CD8-positive, alpha-beta memory T cell (primary cell): ENCODE measurements at regions not wholly inside any gene's neighbourhood (a gene's known extent, or its start where the extent isn't known, plus 50 kb on each side); places are given as distances from the start of the nearest gene placed in this dataset.

Source experiments
- CTCF ChIA-PET: fragments of 350-600 bp; sonication (Branson Sonifier 250); formaldehyde crosslinking; loops from one replicate; lab custom pipeline; 2021; ENCODE audit warnings: antibody characterized with exemption; lab: Charles Lee
- POLR2A ChIA-PET: fragments of 350-600 bp; sonication (Branson Sonifier 250); formaldehyde crosslinking; loops from one replicate; lab custom pipeline; 2021; ENCODE audit warnings: antibody characterized with exemption; lab: Charles Lee
- DNase-seq, 5 donors: peaks; one replicate each; pipeline versions ENCODE4 v3.0.0 to v3.0.0-alpha.2; 2020 to 2022; ENCODE audit warnings: mixed read lengths in 1 of 5
- H3K27ac ChIP-seq: one replicate; pipeline ENCODE4 v1.7.0; 2013; ENCODE audit warnings: low read depth, mild to moderate bottlenecking, low read length, moderate library complexity
- H3K27me3 ChIP-seq: 2 replicates; pipeline ENCODE4 v1.7.0; 2013; ENCODE audit warnings: low read length, mild to moderate bottlenecking; ENCODE audit not compliant: insufficient read depth, poor library complexity, severe bottlenecking
- H3K36me3 ChIP-seq: 2 replicates; pipeline ENCODE4 v1.7.0; 2013; ENCODE audit warnings: mild to moderate bottlenecking, low read length, moderate library complexity; ENCODE audit not compliant: insufficient read depth
- H3K4me1 ChIP-seq: 2 replicates; pipeline ENCODE4 v1.7.0; 2013; ENCODE audit warnings: mild to moderate bottlenecking, low read length, moderate library complexity; ENCODE audit not compliant: insufficient read depth
- H3K4me3 ChIP-seq: 2 replicates; pipeline ENCODE4 v1.7.0; 2013; ENCODE audit warnings: mild to moderate bottlenecking, low read length
- H3K9me3 ChIP-seq: 2 replicates; pipeline ENCODE4 v1.7.0; 2013; ENCODE audit warnings: mild to moderate bottlenecking, low read length
- H3K27ac Mint-ChIP-seq, 8 donors: one replicate each; pipeline ENCODE4 v1.8.0; 2020 to 2021; ENCODE audit warnings: mixed read lengths in 8 of 8, mild to moderate bottlenecking in 6 of 8, inconsistent platforms in 3 of 8, moderate library complexity in 3 of 8
- H3K27me3 Mint-ChIP-seq, 2 donors: one replicate each; pipeline ENCODE4 v1.8.0; 2020 to 2021; ENCODE audit warnings: mixed read lengths in 2 of 2, mild to moderate bottlenecking in 1 of 2, moderate library complexity in 1 of 2
- H3K36me3 Mint-ChIP-seq, 3 donors: one replicate each; pipeline ENCODE4 v1.8.0; 2020 to 2021; ENCODE audit warnings: mixed read lengths in 3 of 3, inconsistent platforms in 1 of 3, mild to moderate bottlenecking in 1 of 3
- H3K4me1 Mint-ChIP-seq, 3 donors: one replicate each; pipeline ENCODE4 v1.8.0; 2020 to 2021; ENCODE audit warnings: mixed read lengths in 3 of 3, inconsistent platforms in 1 of 3, mild to moderate bottlenecking in 1 of 3
- H3K4me3 Mint-ChIP-seq, 7 donors: one replicate each; pipeline ENCODE4 v1.8.0; 2020 to 2021; ENCODE audit warnings: mixed read lengths in 7 of 7, mild to moderate bottlenecking in 6 of 7, moderate library complexity in 4 of 7, inconsistent platforms in 2 of 7
- H3K9me3 Mint-ChIP-seq, 5 donors: one replicate each; pipeline ENCODE4 v1.8.0; 2020 to 2022; ENCODE audit warnings: mixed read lengths in 5 of 5, mild to moderate bottlenecking in 3 of 5, moderate library complexity in 2 of 5, inconsistent platforms in 1 of 5

GRCh38 chr9:117523531-117524153, 108.8 kb upstream of the ASTN2 start:
- Histone ChIP-seq H3K27ac (no peak overlapping the region), H3K36me3 (no peaks in the 10 kb centered on the region), H3K9me3 (no peaks in the 10 kb centered on the region), H3K27me3 (no peaks in the 10 kb centered on the region), H3K4me3 (no peak overlapping the region), H3K4me1 (no peaks in the 10 kb centered on the region)
- POLR2A ChIA-PET, result no interaction called here
- no peak overlapping the region for H3K4me3 Mint-ChIP-seq
- H3K9me3 Mint-ChIP-seq, result peaks cover 2 to 16% (median 4%) of the 10 kb centered on the region in 5 donors
- CTCF ChIA-PET, result no interaction called here
- H3K27me3 Mint-ChIP-seq, result peaks cover 0 to 2% of the 10 kb centered on the region in 2 donors
- H3K27ac Mint-ChIP-seq, result no peak overlapping the region
- H3K36me3 Mint-ChIP-seq, result no peaks in the 10 kb centered on the region
- no peak for DNase-seq
- H3K4me1 Mint-ChIP-seq, result no peaks in the 10 kb centered on the region

DNA sequence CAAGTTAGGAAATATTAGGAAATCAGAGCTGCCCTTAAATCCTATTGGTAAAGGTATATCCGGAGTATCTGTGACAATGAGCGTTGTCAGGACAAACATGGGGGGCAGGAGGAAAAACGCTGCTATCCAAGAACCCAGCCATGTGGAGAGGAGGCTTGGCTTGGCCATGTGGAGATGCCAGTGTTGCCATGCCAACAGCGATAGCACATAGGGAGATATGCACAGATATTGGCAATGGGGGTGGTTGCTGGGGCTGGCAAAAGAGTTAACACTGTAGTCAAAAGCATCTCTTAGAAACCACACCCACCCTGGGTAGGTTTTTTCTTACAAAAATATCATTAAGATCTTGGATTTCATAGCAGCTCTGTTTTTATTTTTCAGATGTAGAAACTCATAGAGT, 106.4 kb upstream of the ASTN2 start:
- no peak for DNase-seq
- H3K36me3 ChIP-seq, result no peaks in the 10 kb centered on the region
- H3K4me3 ChIP-seq, result no peak overlapping the region
- Mint-ChIP-seq H3K27me3 (peaks cover 0 to 2% of the 10 kb centered on the region in 2 donors), H3K36me3 (no peaks in the 10 kb centered on the region), H3K4me1 (no peaks in the 10 kb centered on the region), H3K4me3 (no peak overlapping the region), H3K27ac (no peak overlapping the region), H3K9me3 (peaks cover 2 to 27% (median 4%) of the 10 kb centered on the region in 5 donors)
- no peaks in the 10 kb centered on the region for H3K4me1 ChIP-seq
- ChIA-PET POLR2A (no interaction called here), CTCF (no interaction called here)
- H3K9me3 ChIP-seq, result no peaks in the 10 kb centered on the region
- H3K27me3 ChIP-seq, result no peaks in the 10 kb centered on the region
- H3K27ac ChIP-seq, result no peak overlapping the region

- Mint-ChIP-seq H3K27ac (no peak overlapping the region), H3K4me3 (no peak overlapping the region), H3K4me1 (no peaks in the 10 kb centered on the region), H3K36me3 (no peaks in the 10 kb centered on the region), H3K9me3 (peaks cover 0 to 13% (median 4%) of the 10 kb centered on the region in 5 donors), H3K27me3 (peaks cover 0 to 2% of the 10 kb centered on the region in 2 donors)
- Histone ChIP-seq H3K36me3 (no peaks in the 10 kb centered on the region), H3K9me3 (no peaks in the 10 kb centered on the region), H3K4me1 (no peaks in the 10 kb centered on the region), H3K27ac (no peak overlapping the region), H3K4me3 (no peak overlapping the region), H3K27me3 (no peaks in the 10 kb centered on the region)
- DNase-seq, result no peak
- ChIA-PET CTCF (no interaction called here), POLR2A (no interaction called here)
These were observed 102.1 kb upstream of the ASTN2 start for GRCh38 chr9:117516676-117517632.

GRCh38 chr9:117511852-117512481, 97.1 kb upstream of the ASTN2 start:
- Histone ChIP-seq H3K4me3 (no peak overlapping the region), H3K27me3 (no peaks in the 10 kb centered on the region), H3K36me3 (no peaks in the 10 kb centered on the region), H3K27ac (no peak overlapping the region), H3K9me3 (no peaks in the 10 kb centered on the region), H3K4me1 (no peaks in the 10 kb centered on the region)
- Mint-ChIP-seq H3K4me1 (no peaks in the 10 kb centered on the region), H3K4me3 (no peak overlapping the region), H3K9me3 (peaks cover 2 to 7% (median 3%) of the 10 kb centered on the region in 5 donors), H3K27me3 (no peaks in the 10 kb centered on the region), H3K36me3 (no peaks in the 10 kb centered on the region), H3K27ac (no peak overlapping the region)
- POLR2A ChIA-PET, result no interaction called here
- no peak for DNase-seq
- CTCF ChIA-PET, result no interaction called here

DNA sequence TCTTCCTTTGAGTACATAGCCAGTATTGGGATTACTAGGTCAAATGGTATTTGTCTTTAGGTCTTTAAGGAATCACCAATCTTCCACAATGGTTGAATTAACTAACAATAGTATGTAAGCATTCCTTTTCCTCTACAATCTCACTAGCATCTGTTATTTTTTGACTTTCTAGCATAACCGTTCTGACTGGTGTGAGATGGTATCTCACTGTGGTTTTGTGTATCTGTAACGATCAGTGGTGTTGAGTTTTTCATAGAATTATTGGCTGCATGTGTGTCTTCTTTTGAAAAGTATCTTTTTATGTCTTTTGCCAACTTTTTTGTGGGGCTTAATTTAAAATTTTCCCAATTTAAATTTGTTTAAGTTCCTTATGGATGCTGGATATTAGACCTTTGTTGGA, 81.5 kb upstream of the ASTN2 start:
- ChIA-PET POLR2A (no interaction called here), CTCF (no interaction called here)
- H3K9me3 Mint-ChIP-seq, result peaks cover 0 to 4% (median 2%) of the 10 kb centered on the region in 5 donors
- no peaks in the 10 kb centered on the region for H3K27me3 ChIP-seq
- no peaks in the 10 kb centered on the region for H3K4me1 ChIP-seq
- H3K27ac Mint-ChIP-seq, result no peak overlapping the region
- H3K9me3 ChIP-seq, result no peaks in the 10 kb centered on the region
- H3K4me3 Mint-ChIP-seq, result no peak overlapping the region
- no peak overlapping the region for H3K4me3 ChIP-seq
- H3K27me3 Mint-ChIP-seq, result no peaks in the 10 kb centered on the region
- no peaks in the 10 kb centered on the region for H3K36me3 ChIP-seq
- H3K4me1 Mint-ChIP-seq, result no peaks in the 10 kb centered on the region
- no peak for DNase-seq
- H3K36me3 Mint-ChIP-seq, result no peaks in the 10 kb centered on the region
- no peak overlapping the region for H3K27ac ChIP-seq

GRCh38 chr9:117494401-117495090, 79.7 kb upstream of the ASTN2 start:
- no peaks in the 10 kb centered on the region for H3K4me1 Mint-ChIP-seq
- no peak overlapping the region for H3K27ac Mint-ChIP-seq
- Histone ChIP-seq H3K27ac (no peak overlapping the region), H3K27me3 (no peaks in the 10 kb centered on the region), H3K4me3 (no peak overlapping the region), H3K36me3 (no peaks in the 10 kb centered on the region), H3K4me1 (no peaks in the 10 kb centered on the region), H3K9me3 (no peaks in the 10 kb centered on the region)
- H3K27me3 Mint-ChIP-seq, result peaks cover 0 to under 1% of the 10 kb centered on the region in 2 donors
- peaks cover 0 to 4% (median 2%) of the 10 kb centered on the region in 5 donors for H3K9me3 Mint-ChIP-seq
- CTCF ChIA-PET, result no interaction called here
- no peak for DNase-seq
- no peaks in the 10 kb centered on the region for H3K36me3 Mint-ChIP-seq
- no peak overlapping the region for H3K4me3 Mint-ChIP-seq
- POLR2A ChIA-PET, result no interaction called here

DNA sequence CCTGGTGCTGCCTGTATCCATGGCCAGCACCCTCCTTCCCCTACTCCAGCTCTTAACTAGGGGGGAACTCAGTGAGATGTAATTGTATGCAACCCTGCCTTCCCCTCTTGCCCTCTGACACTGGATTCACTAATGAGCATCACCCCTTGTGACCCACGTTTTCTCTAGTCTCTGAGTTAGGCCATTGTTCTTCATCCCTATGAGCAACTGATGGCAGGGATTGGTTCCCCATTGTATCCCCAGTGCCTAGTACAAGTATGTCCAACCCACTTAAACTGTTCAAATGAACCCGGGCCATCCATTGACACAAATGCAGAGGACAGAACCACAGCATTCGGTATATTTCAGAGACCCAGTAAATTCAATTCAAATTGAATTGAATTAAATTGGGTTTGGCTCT, 77.6 kb upstream of the ASTN2 start:
- ChIA-PET POLR2A (no interaction called here), CTCF (no interaction called here)
- no peak overlapping the region for H3K27ac Mint-ChIP-seq
- DNase-seq, result no peak
- peaks cover 0 to 2% of the 10 kb centered on the region in 2 donors for H3K27me3 Mint-ChIP-seq
- H3K27ac ChIP-seq, result no peak overlapping the region
- no peaks in the 10 kb centered on the region for H3K9me3 ChIP-seq
- peaks cover 0 to 4% (median 2%) of the 10 kb centered on the region in 5 donors for H3K9me3 Mint-ChIP-seq
- no peaks in the 10 kb centered on the region for H3K27me3 ChIP-seq
- no peaks in the 10 kb centered on the region for H3K4me1 ChIP-seq
- no peaks in the 10 kb centered on the region for H3K36me3 Mint-ChIP-seq
- H3K4me3 Mint-ChIP-seq, result no peak overlapping the region
- H3K4me3 ChIP-seq, result no peak overlapping the region
- no peaks in the 10 kb centered on the region for H3K36me3 ChIP-seq
- H3K4me1 Mint-ChIP-seq, result no peaks in the 10 kb centered on the region
